ENCODE measurements at regions not wholly inside any gene's neighbourhood (a gene's known extent, or its start where the extent isn't known, plus 50 kb on each side); places are given as distances from the start of the nearest gene placed in this dataset.
"Not testable (repeated sequence)": the region's sequence is repeated elsewhere in the genome, so short reads cannot be mapped to it uniquely, and the experiment has no call there.

GRCh38 chr7:148515237-148515636 lies 75.3 kb upstream of the C7orf33 start:
- no peak for DNase-seq

GRCh38 chr7:148515728-148516695 lies 74.6 kb upstream of the C7orf33 start:
- no peak for DNase-seq

GRCh38 chr7:148519386-148519785 lies 71.2 kb upstream of the C7orf33 start:
- DNase-seq, result not testable (repeated sequence)

GRCh38 chr7:148521271-148521670 lies 69.3 kb upstream of the C7orf33 start:
- DNase-seq, result no peak

GRCh38 chr7:148523550-148523949 lies 67.0 kb upstream of the C7orf33 start:
- DNase-seq, result no peak

GRCh38 chr7:148524479-148525224 lies 65.9 kb upstream of the C7orf33 start:
- no peak for DNase-seq

GRCh38 chr7:148527717-148528168 lies 62.8 kb upstream of the C7orf33 start:
- DNase-seq, result peak; percentile 64

- no peak for DNase-seq
Observed at GRCh38 chr7:148535217-148535616, 55.3 kb upstream of the C7orf33 start.

GRCh38 chr7:148537435-148537834 lies 53.1 kb upstream of the C7orf33 start:
- no peak for DNase-seq

- DNase-seq, result peak; percentile 72
Observed at GRCh38 chr7:148540041-148540738, 50.4 kb upstream of the C7orf33 start.

Data from fibroblast of upper back skin (primary cell).